Ishikawa (cell line): ENCODE measurements at regions not wholly inside any gene's neighbourhood (a gene's known extent, or its start where the extent isn't known, plus 50 kb on each side); places are given as distances from the start of the nearest gene placed in this dataset.

Source experiments
- CEBPB ChIP-seq: IDR thresholded peaks from 2 replicates; pipeline ENCODE4 v1.6.1; 2012
- CREB1 ChIP-seq: IDR thresholded peaks from 2 replicates; pipeline ENCODE4 v1.6.1; 2012; ENCODE audit warnings: low read depth
- EGR1 ChIP-seq: IDR thresholded peaks from 2 replicates; pipeline ENCODE4 v1.6.1; 2012
- EP300 ChIP-seq: IDR thresholded peaks from 2 replicates; pipeline ENCODE4 v1.6.1; 2012; ENCODE audit warnings: borderline replicate concordance
- FOXM1 ChIP-seq: IDR thresholded peaks from 2 replicates; pipeline ENCODE4 v1.6.1; 2012; ENCODE audit warnings: low read depth, borderline replicate concordance
- MAX ChIP-seq: IDR thresholded peaks from 2 replicates; pipeline ENCODE4 v1.6.1; 2012
- NFIC ChIP-seq: IDR thresholded peaks from 2 replicates; pipeline ENCODE4 v1.6.1; 2012
- RAD21 ChIP-seq: IDR thresholded peaks from 2 replicates; pipeline ENCODE4 v1.6.1; 2012; ENCODE audit warnings: low read depth
- REST ChIP-seq: IDR thresholded peaks from 2 replicates; pipeline ENCODE4 v1.6.1; 2012; ENCODE audit warnings: low read depth, mild to moderate bottlenecking
- TAF1 ChIP-seq: IDR thresholded peaks from 2 replicates; pipeline ENCODE4 v1.6.1; 2012; ENCODE audit warnings: low read depth, mild to moderate bottlenecking
- TCF12 ChIP-seq: IDR thresholded peaks from 2 replicates; pipeline ENCODE4 v1.6.1; 2012; ENCODE audit warnings: low read depth
- USF1 ChIP-seq: IDR thresholded peaks from 2 replicates; pipeline ENCODE4 v1.6.1; 2012
- YY1 ChIP-seq: IDR thresholded peaks from 2 replicates; pipeline ENCODE4 v1.6.1; 2012; ENCODE audit warnings: low read depth
- ZBTB7A ChIP-seq: IDR thresholded peaks from 2 replicates; pipeline ENCODE4 v1.6.1; 2012; ENCODE audit warnings: low read depth

GRCh38 chr12:13749389-13749788, 232.0 kb downstream of the GRIN2B start:
- no peak for TF ChIP-seq YY1
- TF ChIP-seq FOXM1: no peak
- no peak for TF ChIP-seq EP300
- TF ChIP-seq RAD21: no peak
- no peak for TF ChIP-seq REST
- TF ChIP-seq TCF12: no peak
- no peak for TF ChIP-seq CEBPB
- TF ChIP-seq MAX: no peak
- TF ChIP-seq NFIC: no peak
- no peak for TF ChIP-seq TAF1
- TF ChIP-seq EGR1: no peak
- no peak for TF ChIP-seq USF1
- no peak for TF ChIP-seq CREB1
- TF ChIP-seq ZBTB7A: no peak
